GM18867 (cell line): ENCODE measurements at regions not wholly inside any gene's neighbourhood (a gene's known extent, or its start where the extent isn't known, plus 50 kb on each side); places are given as distances from the start of the nearest gene placed in this dataset.
"Not testable (repeated sequence)": the region's sequence is repeated elsewhere in the genome, so short reads cannot be mapped to it uniquely, and the experiment has no call there.

ENCODE experiments used
- ATAC-seq: cut with Tn5 transposase; IDR thresholded peaks from one replicate; pipeline ENCODE4 v1.9.1; 2021; ENCODE audit warnings: mild to moderate bottlenecking, moderate library complexity; ENCODE audit not compliant: unreplicated experiment

GRCh38 chr2:2472881-2473280 lies 141.8 kb upstream of the MYT1L start:
- no peak for ATAC-seq

DNA sequence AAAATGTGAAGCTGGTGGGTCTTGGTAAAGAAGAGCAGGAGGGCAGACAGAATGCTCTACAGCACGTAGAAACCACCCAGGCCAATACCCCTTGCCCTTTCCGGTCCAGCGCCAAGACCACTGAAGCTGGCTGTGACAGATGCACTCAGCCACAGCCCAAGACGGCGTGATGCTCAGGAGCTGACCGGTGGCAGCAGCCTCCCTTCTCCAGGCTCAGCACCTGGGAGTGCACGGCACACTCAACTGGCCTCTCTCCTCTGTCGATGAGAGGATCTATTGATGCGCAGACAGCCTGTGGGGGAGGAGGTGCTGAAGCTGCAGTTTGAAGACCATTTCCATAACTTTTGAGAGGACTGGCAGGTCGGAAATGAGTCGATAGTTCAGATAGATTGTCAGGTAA lies 141.0 kb upstream of the MYT1L start:
- ATAC-seq, result no peak

- ATAC-seq, result no peak
These were observed 135.5 kb upstream of the MYT1L start for GRCh38 chr2:2466534-2466933.

- no peak for ATAC-seq
These were observed 133.6 kb upstream of the MYT1L start for GRCh38 chr2:2464643-2465042.

DNA sequence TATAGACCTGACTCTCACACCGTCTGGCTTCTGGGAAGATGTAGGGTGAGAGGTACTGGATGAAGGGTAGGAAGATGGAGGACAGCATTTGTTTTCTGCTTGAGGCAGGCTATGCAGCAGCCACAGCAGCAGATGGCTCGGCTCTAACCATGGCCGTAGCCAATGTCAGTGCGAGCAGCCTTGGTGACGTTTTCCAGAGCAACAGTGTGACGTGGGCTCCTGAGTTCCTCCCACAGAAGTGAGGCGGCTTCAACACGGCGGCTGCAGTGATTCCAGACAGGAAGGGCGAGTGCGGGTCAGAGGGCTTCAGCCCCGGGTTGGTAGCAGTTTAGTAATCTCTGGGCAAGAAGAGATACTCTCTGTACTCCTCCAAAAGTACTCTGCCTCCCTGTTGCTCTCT lies 133.0 kb upstream of the MYT1L start:
- peak; percentile 42 for ATAC-seq

DNA sequence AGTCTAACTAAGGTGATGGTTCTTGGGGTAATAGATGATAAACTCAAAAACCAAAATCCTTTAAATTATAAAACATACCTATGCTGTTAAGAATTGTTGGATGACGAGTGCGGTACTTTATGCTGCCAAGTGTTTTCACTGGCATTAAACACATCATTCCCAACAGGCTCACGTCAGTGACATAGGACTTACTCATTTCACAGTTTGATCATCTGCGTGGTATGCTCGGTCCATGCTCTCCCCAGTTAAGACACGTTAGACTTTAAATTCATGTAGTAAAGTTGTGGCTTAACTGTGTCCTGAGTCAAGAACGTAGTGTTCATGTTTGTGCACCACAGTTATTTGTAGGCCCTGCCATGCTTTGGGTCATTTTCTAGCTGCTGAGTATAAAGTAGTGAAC lies 125.6 kb upstream of the MYT1L start:
- no peak for ATAC-seq

- no peak for ATAC-seq
These were observed 124.1 kb upstream of the MYT1L start for GRCh38 chr2:2455151-2455550.

- no peak for ATAC-seq
These were observed 121.9 kb upstream of the MYT1L start for GRCh38 chr2:2452961-2453360.

DNA sequence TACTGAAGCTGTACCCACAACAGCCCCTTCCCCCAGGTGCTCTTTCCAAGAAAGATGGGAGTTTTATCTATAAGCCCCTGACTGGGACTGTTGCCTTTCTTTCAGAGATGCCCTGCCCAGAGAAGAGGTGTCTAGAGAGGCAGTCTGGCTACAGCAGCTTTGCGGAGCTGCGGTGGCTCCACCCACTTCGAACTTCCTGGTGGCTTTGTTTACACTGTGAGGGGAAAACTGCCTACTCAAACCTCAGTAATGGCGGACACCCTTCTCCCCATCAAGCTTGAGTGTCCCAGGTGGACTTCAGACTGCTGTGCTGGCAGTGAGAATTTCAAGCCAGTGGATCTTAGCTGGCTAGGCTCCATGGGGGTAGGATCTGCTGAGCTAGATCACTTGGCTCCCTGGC lies 120.2 kb upstream of the MYT1L start:
- ATAC-seq, result not testable (repeated sequence)

DNA sequence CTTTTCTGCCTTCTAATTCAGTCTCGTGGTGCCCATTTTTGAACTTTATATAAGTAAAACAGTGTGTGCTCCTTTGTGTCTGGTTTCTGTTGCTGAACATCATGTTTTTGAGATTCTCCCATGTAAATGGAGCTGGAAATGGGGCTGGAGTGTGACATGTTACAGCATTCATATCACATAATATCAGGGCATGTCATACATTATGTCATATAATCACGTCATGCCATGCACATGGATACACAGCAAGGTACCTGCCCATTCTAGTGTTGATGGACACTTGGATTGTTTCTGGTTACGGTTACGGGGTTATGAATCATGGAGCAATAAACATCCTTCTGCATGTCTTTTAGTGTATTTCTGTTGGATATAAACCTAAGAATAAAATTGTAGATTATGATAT lies 117.1 kb upstream of the MYT1L start:
- ATAC-seq, result no peak

DNA sequence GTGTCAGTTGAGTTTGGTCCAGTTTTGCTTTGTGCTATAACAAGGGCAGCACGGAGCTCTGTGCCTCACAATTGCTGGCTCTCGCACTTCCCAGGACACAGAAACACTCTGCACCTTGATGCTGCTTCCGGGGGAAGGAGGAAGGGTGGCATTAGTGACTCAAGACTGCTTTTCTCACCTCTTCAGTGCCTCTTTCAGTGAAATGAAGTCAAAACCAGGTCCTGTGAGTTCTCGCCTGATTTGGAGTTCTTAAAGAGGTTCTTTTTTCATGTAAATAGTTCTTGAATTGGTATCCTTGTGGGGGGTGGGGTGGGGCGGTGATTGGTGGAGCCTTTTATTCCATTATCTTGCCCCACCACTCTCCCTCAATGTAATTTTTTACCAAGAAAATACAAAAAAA lies 91.5 kb upstream of the MYT1L start:
- ATAC-seq, result no peak

DNA sequence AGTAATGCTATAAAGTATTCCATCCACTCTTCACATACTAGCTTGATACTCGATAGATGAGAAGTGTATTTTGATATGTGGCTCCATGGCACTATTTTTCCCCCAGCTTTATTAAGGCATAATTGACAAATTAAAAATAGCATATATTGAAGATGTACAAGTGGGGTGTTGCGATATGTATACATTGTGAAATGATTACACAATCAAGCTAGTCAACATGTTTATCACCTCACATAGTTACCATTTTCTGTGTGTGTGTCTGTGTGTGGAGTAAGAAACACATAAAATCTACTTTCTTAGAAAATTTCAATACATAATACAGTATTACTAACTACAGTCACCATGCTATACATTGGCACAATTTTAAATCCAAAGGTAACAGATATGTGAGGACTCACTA lies 82.5 kb upstream of the MYT1L start:
- ATAC-seq, result no peak

DNA sequence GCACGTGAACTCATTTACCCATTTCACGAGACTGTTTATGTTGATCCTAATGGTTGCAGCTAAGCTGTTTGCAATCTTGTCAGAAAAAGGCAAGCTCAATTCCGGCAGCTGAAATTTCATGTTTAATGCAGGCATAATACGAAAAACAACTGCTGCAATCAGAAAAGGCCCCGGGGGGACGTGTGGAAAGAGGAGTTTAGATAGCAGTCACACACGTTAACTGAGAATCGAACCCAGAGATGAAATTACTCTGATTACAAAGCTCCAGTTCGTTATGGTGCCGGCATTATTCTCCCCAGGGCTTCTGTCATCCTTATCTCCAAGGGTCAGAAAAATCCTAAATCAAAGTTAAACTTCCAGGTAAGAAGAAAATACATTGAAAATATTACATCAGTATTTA lies 79.9 kb upstream of the MYT1L start:
- ATAC-seq, result no peak

DNA sequence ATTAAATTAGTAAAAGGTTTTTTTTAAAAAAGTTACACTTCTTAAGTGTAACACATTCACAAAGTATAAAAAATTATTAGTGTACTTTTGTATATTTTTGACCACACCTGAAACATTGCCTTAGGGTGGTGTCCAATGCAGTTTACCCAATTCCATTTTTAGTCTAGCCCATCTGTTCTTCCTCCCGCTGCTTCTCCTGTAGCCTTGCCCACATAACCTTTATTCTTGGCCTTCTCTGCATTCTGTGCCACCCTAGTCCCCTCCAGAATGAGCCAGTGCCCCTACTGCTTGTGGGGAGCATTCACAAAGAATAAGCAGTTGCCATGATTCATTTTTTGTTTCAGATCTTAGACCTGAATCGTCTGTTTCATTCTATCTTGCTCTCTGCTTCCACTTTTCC lies 78.4 kb upstream of the MYT1L start:
- ATAC-seq, result no peak

DNA sequence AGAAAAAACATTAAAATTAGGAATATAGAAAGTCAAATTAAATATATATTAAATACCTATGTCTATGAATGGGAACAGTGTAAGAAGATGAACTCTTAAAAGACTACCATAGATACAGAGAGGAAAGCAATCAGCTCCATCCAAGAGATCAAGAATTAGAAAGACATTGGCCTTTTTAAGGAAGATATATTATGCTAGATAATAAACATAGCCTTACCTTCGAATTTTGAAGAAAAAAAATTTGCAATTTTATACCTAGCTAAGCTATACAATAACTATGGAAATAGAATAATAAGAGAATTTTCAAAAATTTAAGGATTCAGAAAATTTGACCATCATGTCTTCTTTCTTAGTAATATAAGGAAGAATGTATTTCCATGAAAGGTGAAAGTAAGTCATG lies 74.7 kb upstream of the MYT1L start:
- no peak for ATAC-seq

- no peak for ATAC-seq
These were observed 69.4 kb upstream of the MYT1L start for GRCh38 chr2:2400286-2401038.

DNA sequence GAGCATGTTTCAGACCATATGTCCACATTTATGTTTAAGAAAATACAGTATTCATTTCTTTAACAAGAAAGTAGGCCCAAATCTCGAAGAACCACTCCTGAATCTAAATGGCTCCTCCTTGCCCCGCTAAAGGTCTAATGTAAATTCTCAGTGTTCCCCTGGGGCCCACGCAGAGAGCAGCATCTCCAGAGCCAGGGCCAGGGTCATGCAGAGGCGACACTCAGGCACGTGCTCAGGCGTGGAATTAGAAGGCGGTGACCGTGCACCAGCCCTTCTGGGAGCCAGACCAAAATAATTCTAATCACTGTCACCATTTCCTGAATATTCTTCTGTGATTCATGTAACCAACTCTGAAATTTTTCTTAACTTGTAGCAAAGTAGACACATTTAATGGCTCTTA lies 68.3 kb upstream of the MYT1L start:
- no peak for ATAC-seq

- ATAC-seq, result no peak
These were observed 61.3 kb upstream of the MYT1L start for GRCh38 chr2:2392332-2392731.

- ATAC-seq, result no peak
These were observed 58.1 kb upstream of the MYT1L start for GRCh38 chr2:2389215-2389614.
